ENCODE measurements at regions not wholly inside any gene's neighbourhood (a gene's known extent, or its start where the extent isn't known, plus 50 kb on each side); places are given as distances from the start of the nearest gene placed in this dataset.

- no peaks in the 10 kb centered on the region for H3K9me3 ChIP-seq (ENCODE audit: insufficient read depth, low read depth, low read length)
- H3K27ac ChIP-seq (ENCODE audit: low read depth, low read length) = no peak overlapping the region
- H3K4me1 ChIP-seq (ENCODE audit: insufficient read depth, low read length) = 0 out of 2 replicates have a peak, but pooled peaks cover 5% of the 10 kb centered on the region
- no peaks in the 10 kb centered on the region for H3K36me3 ChIP-seq (ENCODE audit: insufficient read depth, low read length)
- H3K27me3 ChIP-seq (ENCODE audit: insufficient read depth, low read length) = peaks cover 44% of the 10 kb centered on the region
- WGBS = 93% methylated on average over 4 of the region's 4 CpGs
- H3K4me3 ChIP-seq (ENCODE audit: low read length) = no peak overlapping the region
- no peak overlapping the region for H3K9ac ChIP-seq (ENCODE audit: low read depth, low read length)
Measured at GRCh38 chr5:1665803-1666202, 133.8 kb downstream of the MRPL36 start.

GRCh38 chr5:1665231-1665630 lies 134.4 kb downstream of the MRPL36 start:
- no peak overlapping the region for H3K4me3 ChIP-seq (ENCODE audit: low read length)
- no peaks in the 10 kb centered on the region for H3K36me3 ChIP-seq (ENCODE audit: insufficient read depth, low read length)
- 85% methylated on average over 6 of the region's 6 CpGs for WGBS
- H3K27ac ChIP-seq (ENCODE audit: low read depth, low read length) = no peak overlapping the region
- no peak overlapping the region for H3K9ac ChIP-seq (ENCODE audit: low read depth, low read length)
- no peaks in the 10 kb centered on the region for H3K9me3 ChIP-seq (ENCODE audit: insufficient read depth, low read depth, low read length)
- H3K4me1 ChIP-seq (ENCODE audit: insufficient read depth, low read length) = 0 out of 2 replicates have a peak, but pooled peaks cover 5% of the 10 kb centered on the region
- peaks cover 41% of the 10 kb centered on the region for H3K27me3 ChIP-seq (ENCODE audit: insufficient read depth, low read length)

GRCh38 chr5:1663186-1663585 lies 136.5 kb downstream of the MRPL36 start:
- no peak overlapping the region for H3K27ac ChIP-seq (ENCODE audit: low read depth, low read length)
- no peaks in the 10 kb centered on the region for H3K36me3 ChIP-seq (ENCODE audit: insufficient read depth, low read length)
- no peaks in the 10 kb centered on the region for H3K9me3 ChIP-seq (ENCODE audit: insufficient read depth, low read depth, low read length)
- peaks cover 26% of the 10 kb centered on the region for H3K27me3 ChIP-seq (ENCODE audit: insufficient read depth, low read length)
- WGBS = 94% methylated on average over 13 of the region's 13 CpGs
- no peak overlapping the region for H3K9ac ChIP-seq (ENCODE audit: low read depth, low read length)
- no peaks in the 10 kb centered on the region for H3K4me1 ChIP-seq (ENCODE audit: insufficient read depth, low read length)
- H3K4me3 ChIP-seq (ENCODE audit: low read length) = no peak overlapping the region

- Histone ChIP-seq H3K9ac (ENCODE audit: low read depth, low read length) (no peak overlapping the region), H3K9me3 (ENCODE audit: insufficient read depth, low read depth, low read length) (no peaks in the 10 kb centered on the region), H3K4me1 (ENCODE audit: insufficient read depth, low read length) (no peaks in the 10 kb centered on the region), H3K36me3 (ENCODE audit: insufficient read depth, low read length) (no peaks in the 10 kb centered on the region), H3K27ac (ENCODE audit: low read depth, low read length) (no peak overlapping the region), H3K27me3 (ENCODE audit: insufficient read depth, low read length) (peaks cover 20% of the 10 kb centered on the region), H3K4me3 (ENCODE audit: low read length) (no peak overlapping the region)
- WGBS = 92% methylated on average over 20 of the region's 20 CpGs
Measured at GRCh38 chr5:1662559-1663085, 137.0 kb downstream of the MRPL36 start.

- peaks cover 19% of the 10 kb centered on the region for H3K27me3 ChIP-seq (ENCODE audit: insufficient read depth, low read length)
- no peak overlapping the region for H3K27ac ChIP-seq (ENCODE audit: low read depth, low read length)
- no peaks in the 10 kb centered on the region for H3K9me3 ChIP-seq (ENCODE audit: insufficient read depth, low read depth, low read length)
- no peaks in the 10 kb centered on the region for H3K36me3 ChIP-seq (ENCODE audit: insufficient read depth, low read length)
- no peak overlapping the region for H3K4me3 ChIP-seq (ENCODE audit: low read length)
- 90% methylated on average over 23 of the region's 23 CpGs for WGBS
- H3K4me1 ChIP-seq (ENCODE audit: insufficient read depth, low read length) = no peaks in the 10 kb centered on the region
- H3K9ac ChIP-seq (ENCODE audit: low read depth, low read length) = no peak overlapping the region
Measured at GRCh38 chr5:1661831-1662558, 137.6 kb downstream of the MRPL36 start.

GRCh38 chr5:1661311-1661710 lies 137.6 kb upstream of the LPCAT1 start:
- no peak overlapping the region for H3K4me3 ChIP-seq (ENCODE audit: low read length)
- no peaks in the 10 kb centered on the region for H3K4me1 ChIP-seq (ENCODE audit: insufficient read depth, low read length)
- 91% methylated on average over 13 of the region's 13 CpGs for WGBS
- no peak overlapping the region for H3K27ac ChIP-seq (ENCODE audit: low read depth, low read length)
- H3K9me3 ChIP-seq (ENCODE audit: insufficient read depth, low read depth, low read length) = no peaks in the 10 kb centered on the region
- no peak overlapping the region for H3K9ac ChIP-seq (ENCODE audit: low read depth, low read length)
- H3K36me3 ChIP-seq (ENCODE audit: insufficient read depth, low read length) = no peaks in the 10 kb centered on the region
- peaks cover 12% of the 10 kb centered on the region for H3K27me3 ChIP-seq (ENCODE audit: insufficient read depth, low read length)

GRCh38 chr5:1660511-1660910 lies 136.8 kb upstream of the LPCAT1 start:
- H3K27ac ChIP-seq (ENCODE audit: low read depth, low read length) = no peak overlapping the region
- H3K9ac ChIP-seq (ENCODE audit: low read depth, low read length) = no peak overlapping the region
- H3K36me3 ChIP-seq (ENCODE audit: insufficient read depth, low read length) = no peaks in the 10 kb centered on the region
- H3K27me3 ChIP-seq (ENCODE audit: insufficient read depth, low read length) = peaks cover 4% of the 10 kb centered on the region; the same call in 1 of the 2 replicates
- no peaks in the 10 kb centered on the region for H3K9me3 ChIP-seq (ENCODE audit: insufficient read depth, low read depth, low read length)
- no peaks in the 10 kb centered on the region for H3K4me1 ChIP-seq (ENCODE audit: insufficient read depth, low read length)
- 74% methylated on average over 10 of the region's 10 CpGs for WGBS
- H3K4me3 ChIP-seq (ENCODE audit: low read length) = no peak overlapping the region

GRCh38 chr5:1660001-1660400 lies 136.2 kb upstream of the LPCAT1 start:
- no peak overlapping the region for H3K27ac ChIP-seq (ENCODE audit: low read depth, low read length)
- no peaks in the 10 kb centered on the region for H3K4me1 ChIP-seq (ENCODE audit: insufficient read depth, low read length)
- H3K9me3 ChIP-seq (ENCODE audit: insufficient read depth, low read depth, low read length) = no peaks in the 10 kb centered on the region
- no peak overlapping the region for H3K4me3 ChIP-seq (ENCODE audit: low read length)
- no peak overlapping the region for H3K9ac ChIP-seq (ENCODE audit: low read depth, low read length)
- no peaks in the 10 kb centered on the region for H3K27me3 ChIP-seq (ENCODE audit: insufficient read depth, low read length)
- 78% methylated on average over 17 of the region's 17 CpGs for WGBS
- H3K36me3 ChIP-seq (ENCODE audit: insufficient read depth, low read length) = no peaks in the 10 kb centered on the region

- WGBS = 80% methylated on average over 23 of the region's 23 CpGs
- H3K9me3 ChIP-seq (ENCODE audit: insufficient read depth, low read depth, low read length) = no peaks in the 10 kb centered on the region
- peaks cover 4% of the 10 kb centered on the region; the same call in 1 of the 2 replicates for H3K27me3 ChIP-seq (ENCODE audit: insufficient read depth, low read length)
- H3K27ac ChIP-seq (ENCODE audit: low read depth, low read length) = no peak overlapping the region
- no peak overlapping the region for H3K9ac ChIP-seq (ENCODE audit: low read depth, low read length)
- no peaks in the 10 kb centered on the region for H3K36me3 ChIP-seq (ENCODE audit: insufficient read depth, low read length)
- no peak overlapping the region for H3K4me3 ChIP-seq (ENCODE audit: low read length)
- H3K4me1 ChIP-seq (ENCODE audit: insufficient read depth, low read length) = no peaks in the 10 kb centered on the region
Measured at GRCh38 chr5:1659100-1659981, 135.6 kb upstream of the LPCAT1 start.

GRCh38 chr5:1658665-1659064 lies 134.9 kb upstream of the LPCAT1 start:
- no peak overlapping the region for H3K4me3 ChIP-seq (ENCODE audit: low read length)
- no peak overlapping the region for H3K27ac ChIP-seq (ENCODE audit: low read depth, low read length)
- WGBS = 74% methylated on average over 14 of the region's 14 CpGs
- H3K9me3 ChIP-seq (ENCODE audit: insufficient read depth, low read depth, low read length) = no peaks in the 10 kb centered on the region
- H3K4me1 ChIP-seq (ENCODE audit: insufficient read depth, low read length) = no peaks in the 10 kb centered on the region
- peaks cover 8% of the 10 kb centered on the region; the same call in 1 of the 2 replicates for H3K27me3 ChIP-seq (ENCODE audit: insufficient read depth, low read length)
- no peaks in the 10 kb centered on the region for H3K36me3 ChIP-seq (ENCODE audit: insufficient read depth, low read length)
- no peak overlapping the region for H3K9ac ChIP-seq (ENCODE audit: low read depth, low read length)

- WGBS = 90% methylated on average over 16 of the region's 16 CpGs
- Histone ChIP-seq H3K27me3 (ENCODE audit: insufficient read depth, low read length) (peaks cover 21% of the 10 kb centered on the region), H3K9me3 (ENCODE audit: insufficient read depth, low read depth, low read length) (no peaks in the 10 kb centered on the region), H3K4me1 (ENCODE audit: insufficient read depth, low read length) (no peaks in the 10 kb centered on the region), H3K4me3 (ENCODE audit: low read length) (no peak overlapping the region), H3K27ac (ENCODE audit: low read depth, low read length) (no peak overlapping the region), H3K36me3 (ENCODE audit: insufficient read depth, low read length) (no peaks in the 10 kb centered on the region), H3K9ac (ENCODE audit: low read depth, low read length) (no peak overlapping the region)
Measured at GRCh38 chr5:1657161-1657741, 133.5 kb upstream of the LPCAT1 start.
